GM13976 (cell line): ENCODE measurements at regions not wholly inside any gene's neighbourhood (a gene's known extent, or its start where the extent isn't known, plus 50 kb on each side); places are given as distances from the start of the nearest gene placed in this dataset.

Source experiments
- DNase-seq: peaks from one replicate; pipeline ENCODE4 v3.0.0; 2012; ENCODE audit warnings: low spot score
- CTCF ChIP-seq: IDR thresholded peaks from 2 replicates; pipeline ENCODE4 v1.5.1; 2012; ENCODE audit warnings: borderline replicate concordance, mild to moderate bottlenecking; ENCODE audit not compliant: insufficient read depth; ENCODE audit errors: extremely low read depth, missing control alignments, control extremely low read depth
- in situ Hi-C: fragments of 300-500 bp; cut with MboI; formaldehyde crosslinking; loops from one replicate; pipeline ENCODE4 v1.12.0; 2022; ENCODE audit warnings: low sequenced_read_pairs, mixed read lengths, inconsistent platforms; ENCODE audit not compliant: unreplicated experiment

DNA sequence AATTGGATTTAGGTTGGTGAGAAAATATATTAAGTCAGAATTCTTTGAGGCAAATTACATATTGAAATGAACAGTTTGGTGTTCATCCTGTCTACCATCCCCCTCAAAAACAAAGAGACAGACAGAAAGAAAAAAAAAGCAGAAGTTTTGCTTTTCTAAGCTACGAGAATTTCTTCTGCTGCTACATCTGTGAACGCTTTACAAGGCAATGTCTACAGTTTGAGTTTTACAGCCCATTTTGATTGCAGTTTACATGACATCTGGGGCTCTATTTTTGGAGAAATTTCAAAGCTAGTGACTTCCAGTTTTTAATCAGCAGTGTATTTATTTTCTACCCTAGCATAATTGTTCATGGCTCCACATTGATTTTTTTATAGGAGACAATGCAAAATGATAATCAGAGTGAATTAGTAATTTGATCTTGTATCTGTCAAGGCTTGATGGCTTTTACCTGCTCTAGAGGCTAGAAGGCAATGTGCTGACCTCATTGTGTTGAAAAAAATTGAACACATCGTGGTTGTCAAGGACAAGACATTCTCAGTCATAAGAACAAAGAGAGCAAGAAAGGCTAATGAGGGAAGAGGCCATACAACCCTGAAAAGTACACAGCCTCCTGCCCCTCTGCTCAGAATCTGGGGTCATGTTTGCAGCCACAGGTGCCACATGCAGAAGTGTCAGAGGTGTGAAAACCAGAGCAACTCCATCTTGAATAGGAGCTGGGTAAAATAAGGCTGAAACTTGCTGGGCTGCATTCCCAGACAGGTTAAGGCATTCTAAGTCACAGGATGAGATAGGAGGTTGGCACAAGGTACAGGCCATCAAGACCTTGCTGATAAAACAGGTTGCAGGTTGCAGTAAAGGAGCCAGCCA, 201.0 kb upstream of the CAMK1G start:
- no peak for TF ChIP-seq CTCF
- in situ Hi-C loops, result no loop called here
- no peak for DNase-seq

DNA sequence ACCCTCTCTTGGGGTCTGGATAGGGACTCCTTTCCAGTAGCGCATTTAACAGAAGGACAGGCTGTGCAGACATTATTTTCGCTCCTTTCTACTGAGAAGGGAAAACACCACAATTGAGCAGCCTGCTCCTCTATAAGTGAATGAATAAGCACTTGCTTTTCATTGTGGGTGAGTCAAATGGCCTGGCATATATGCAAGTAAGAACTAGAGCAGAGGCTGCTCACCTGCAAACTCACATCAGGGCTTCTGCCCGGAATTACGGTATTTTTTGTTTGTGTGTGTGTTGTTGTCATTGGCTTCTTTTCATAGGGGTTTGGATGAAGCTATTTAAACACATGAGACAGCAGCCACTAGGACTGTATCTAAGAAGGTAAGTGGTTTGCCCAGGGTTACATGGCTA, 200.1 kb upstream of the CAMK1G start:
- TF ChIP-seq CTCF, result no peak
- DNase-seq, result no peak
- in situ Hi-C loops, result no loop called here

- in situ Hi-C loops, result no loop called here
- DNase-seq, result no peak
- TF ChIP-seq CTCF, result no peak
These were observed 199.4 kb upstream of the CAMK1G start for GRCh38 chr1:209383907-209384709.

DNA sequence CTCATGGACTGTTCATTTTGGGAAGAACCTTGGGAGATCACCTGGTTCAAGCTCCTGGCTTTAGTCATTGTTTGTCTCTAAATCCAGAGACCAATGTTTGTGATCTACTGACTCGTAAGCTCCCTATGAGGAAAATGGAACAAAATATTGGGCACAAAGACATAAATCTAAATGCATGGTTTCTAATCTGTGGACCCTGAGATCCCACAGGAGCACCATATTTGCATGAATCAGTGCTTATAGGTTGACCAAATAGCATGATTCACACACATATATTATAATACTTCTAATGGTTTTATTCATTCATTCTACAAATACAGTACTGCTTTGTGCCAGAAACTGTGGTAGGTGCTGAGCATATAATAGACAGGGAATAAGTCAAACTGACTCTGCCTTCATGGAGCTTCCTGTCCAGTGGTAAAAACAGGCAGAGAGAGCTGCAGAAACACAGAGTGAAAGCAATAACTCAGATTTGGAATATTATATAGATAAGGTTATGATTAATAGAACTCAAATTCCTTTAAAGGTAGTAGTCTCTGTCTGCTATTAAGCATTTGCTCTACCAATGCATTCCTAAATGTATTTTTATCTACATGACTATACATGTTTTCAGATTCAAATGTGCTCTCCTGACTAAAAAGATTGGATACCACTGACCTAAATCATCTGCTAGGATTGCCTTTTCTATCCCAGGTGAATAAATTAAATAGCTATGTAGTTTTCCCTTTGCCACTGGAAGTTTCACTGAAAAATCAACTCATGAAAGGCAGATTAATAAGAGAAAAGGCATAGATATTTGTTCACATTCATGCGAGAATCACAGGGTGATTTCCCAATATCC, 198.6 kb upstream of the CAMK1G start:
- no peak for DNase-seq
- in situ Hi-C loops, result no loop called here
- TF ChIP-seq CTCF, result no peak

- DNase-seq, result no peak
- in situ Hi-C loops, result no loop called here
- TF ChIP-seq CTCF, result no peak
These were observed 197.4 kb upstream of the CAMK1G start for GRCh38 chr1:209386156-209386555.

GRCh38 chr1:209387271-209387968, 196.1 kb upstream of the CAMK1G start:
- no peak for DNase-seq
- TF ChIP-seq CTCF, result no peak
- in situ Hi-C loops, result no loop called here
